Loucy (cell line): ENCODE measurements at regions not wholly inside any gene's neighbourhood (a gene's known extent, or its start where the extent isn't known, plus 50 kb on each side); places are given as distances from the start of the nearest gene placed in this dataset.

ENCODE experiments used
- EZH2phosphoT487 ChIP-seq: fragments of 200-600 bp; IDR thresholded peaks from 2 replicates; pipeline ENCODE4 v1.6.1; 2018; ENCODE audit warnings: antibody characterized with exemption, mild to moderate bottlenecking, moderate library complexity, borderline replicate concordance
- TF ChIP-seq, protein P1 (sequence below): fragments of 200-600 bp; sonication (generic); conservative IDR thresholded peaks from 2 replicates; pipeline ENCODE4 v1.5.1; 2014; ENCODE audit warnings: mild to moderate bottlenecking, antibody characterized with exemption, low read length

DNA sequence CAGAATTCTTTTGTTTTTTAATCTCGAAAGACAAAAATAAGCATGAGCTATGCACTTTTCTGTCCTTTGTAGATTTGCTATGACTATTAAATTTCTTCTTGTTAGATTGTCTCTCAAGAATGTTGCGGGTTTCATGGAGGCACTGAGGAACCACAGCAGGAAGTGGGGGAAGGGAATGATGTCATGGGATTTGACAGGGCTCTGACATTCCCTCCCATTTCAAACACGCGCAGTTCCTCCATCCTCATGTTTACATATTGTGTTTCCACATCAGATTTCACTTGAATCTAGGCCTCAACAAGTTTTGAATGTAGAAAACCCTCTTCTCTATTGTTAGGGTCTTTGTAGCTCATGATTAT lies 154.8 kb downstream of the PALM2AKAP2 start:
- TF ChIP-seq, protein P1, sequence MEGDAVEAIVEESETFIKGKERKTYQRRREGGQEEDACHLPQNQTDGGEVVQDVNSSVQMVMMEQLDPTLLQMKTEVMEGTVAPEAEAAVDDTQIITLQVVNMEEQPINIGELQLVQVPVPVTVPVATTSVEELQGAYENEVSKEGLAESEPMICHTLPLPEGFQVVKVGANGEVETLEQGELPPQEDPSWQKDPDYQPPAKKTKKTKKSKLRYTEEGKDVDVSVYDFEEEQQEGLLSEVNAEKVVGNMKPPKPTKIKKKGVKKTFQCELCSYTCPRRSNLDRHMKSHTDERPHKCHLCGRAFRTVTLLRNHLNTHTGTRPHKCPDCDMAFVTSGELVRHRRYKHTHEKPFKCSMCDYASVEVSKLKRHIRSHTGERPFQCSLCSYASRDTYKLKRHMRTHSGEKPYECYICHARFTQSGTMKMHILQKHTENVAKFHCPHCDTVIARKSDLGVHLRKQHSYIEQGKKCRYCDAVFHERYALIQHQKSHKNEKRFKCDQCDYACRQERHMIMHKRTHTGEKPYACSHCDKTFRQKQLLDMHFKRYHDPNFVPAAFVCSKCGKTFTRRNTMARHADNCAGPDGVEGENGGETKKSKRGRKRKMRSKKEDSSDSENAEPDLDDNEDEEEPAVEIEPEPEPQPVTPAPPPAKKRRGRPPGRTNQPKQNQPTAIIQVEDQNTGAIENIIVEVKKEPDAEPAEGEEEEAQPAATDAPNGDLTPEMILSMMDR: no peak
- TF ChIP-seq EZH2phosphoT487: no peak
